K562 (cell line): ENCODE measurements at regions not wholly inside any gene's neighbourhood (a gene's known extent, or its start where the extent isn't known, plus 50 kb on each side); places are given as distances from the start of the nearest gene placed in this dataset.

Experiments
- ATAC-seq: fragments of 200-7000 bp; cut with Tn5 transposase; 3 replicates; pipeline ENCODE4 v1.9.1; 2020; ENCODE audit warnings: moderate library complexity
- BruUV-seq: library from RNA; stranded (reverse); fragments of 400-500 nt; replicated peaks from 2 replicates; lab custom pipeline; 2021; lab: Mats Ljungman, UMichigan
- CTCF ChIA-PET: fragments of 300-600 bp; formaldehyde crosslinking; extraction: SDS; loops from one replicate; lab custom pipeline; 2021; ENCODE audit warnings: low intra/inter-chr PET ratio; lab: Yijun Ruan, JAX
- POLR2A ChIA-PET: fragments of 300-600, 350-650 bp; sonication (Branson Sonifier 250); formaldehyde crosslinking; extraction: SDS; loops from one replicate; lab custom pipeline; 2021; ENCODE audit warnings: antibody characterized with exemption, inconsistent platforms; lab: Yijun Ruan, JAX
- DNase-seq, 4 experiments: peaks; one replicate each; pipeline versions ENCODE4 v3.0.0 to v3.0.0-alpha.2; 2011 to 2018; ENCODE audit warnings: low spot score in 3 of 4, mixed read lengths in 3 of 4; ENCODE audit errors: extremely low read depth in 1 of 4
- FAIRE-seq: peaks from 2 replicates; lab custom pipeline; 2011; peaks lifted over from hg19 to GRCh38; lab: Jason Lieb, UNC
- H2AFZ ChIP-seq: 2 replicates; pipeline ENCODE4 v1.6.0; 2011; ENCODE audit warnings: low read depth, low read length, control low read depth, inconsistent platforms
- H3K27ac ChIP-seq: fragments of 200-600 bp; 3 replicates; pipeline ENCODE4 v1.8.0; 2011; ENCODE audit warnings: low read depth, mild to moderate bottlenecking, control low read depth, inconsistent platforms, low read length, moderate library complexity, mixed read lengths; ENCODE audit errors: extremely low read depth
- H3K27me3 ChIP-seq, 2 experiments: fragments of 300-600 bp in 1 of 2; 2 replicates in 1 of 2; 3 replicates in 1 of 2; pipeline versions ENCODE4 v1.6.0 to v1.8.0; 2011; ENCODE audit warnings: inconsistent platforms in 2 of 2, low read length in 2 of 2, mild to moderate bottlenecking in 1 of 2, mixed read lengths in 1 of 2, moderate library complexity in 1 of 2; ENCODE audit not compliant: control insufficient read depth in 2 of 2, insufficient read depth in 2 of 2
- H3K36me3 ChIP-seq: fragments of 300-600 bp; 3 replicates; pipeline ENCODE4 v1.8.0; 2011; ENCODE audit warnings: mild to moderate bottlenecking, low read length, inconsistent platforms; ENCODE audit not compliant: control insufficient read depth, insufficient read depth
- H3K4me1 ChIP-seq, 2 experiments: fragments of 200-600 bp in 1 of 2; replicated peaks in 1 of 2; 2 replicates in 1 of 2; 3 replicates in 1 of 2; pipeline versions ENCODE4 v1.5.1 to v1.8.0; 2011; ENCODE audit warnings: inconsistent platforms in 2 of 2, low read length in 2 of 2, mild to moderate bottlenecking in 1 of 2, mixed read lengths in 1 of 2, moderate library complexity in 1 of 2; ENCODE audit not compliant: control insufficient read depth in 2 of 2, insufficient read depth in 2 of 2
- H3K4me2 ChIP-seq: 2 replicates; pipeline ENCODE4 v1.6.1; 2011; ENCODE audit warnings: low read length, control low read depth, inconsistent platforms, mixed read lengths; ENCODE audit not compliant: insufficient read depth
- H3K4me3 ChIP-seq: fragments of 200-600 bp; sonication (generic), shearing (Covaris generic); 2 replicates; pipeline ENCODE4 v1.5.1; 2016; ENCODE audit warnings: control low read depth, inconsistent platforms
- H3K79me2 ChIP-seq: fragments of 200-600 bp; 3 replicates; pipeline ENCODE4 v1.8.0; 2011; ENCODE audit warnings: low read length, inconsistent platforms; ENCODE audit not compliant: control insufficient read depth, insufficient read depth
- H3K9ac ChIP-seq, 2 experiments: 2 replicates each; pipeline versions ENCODE4 v1.6.0 to v1.6.1; 2011; ENCODE audit warnings: low read depth in 2 of 2, low read length in 2 of 2, control low read depth in 1 of 2, inconsistent platforms in 1 of 2, mild to moderate bottlenecking in 1 of 2, mixed read lengths in 1 of 2; ENCODE audit not compliant: insufficient read depth in 1 of 2
- H3K9me1 ChIP-seq: one replicate; pipeline ENCODE4 v1.6.0; 2011; ENCODE audit warnings: inconsistent platforms, mild to moderate bottlenecking, low read length, moderate library complexity; ENCODE audit not compliant: control insufficient read depth, insufficient read depth
- H3K9me3 ChIP-seq: replicated peaks from 2 replicates; pipeline ENCODE4 v1.5.1; 2011; ENCODE audit warnings: low read depth, low read length, inconsistent platforms; ENCODE audit not compliant: control insufficient read depth, insufficient read depth
- H4K20me1 ChIP-seq: replicated peaks from 2 replicates; pipeline ENCODE4 v1.6.1; 2011; ENCODE audit warnings: low read length, inconsistent platforms, mixed read lengths; ENCODE audit not compliant: control insufficient read depth, insufficient read depth
- GTF2E2 ChIP-seq: fragments of 200-800 bp; sonication (Bioruptor generic); IDR thresholded peaks from 2 replicates; pipeline ENCODE4 v1.6.1; 2016; ENCODE audit warnings: missing genetic modification characterization, missing compliant biosample characterization
- MAFK ChIP-seq: IDR thresholded peaks from 2 replicates; pipeline ENCODE4 v1.6.1; 2011; ENCODE audit warnings: low read length, improper control_type of control experiment
- NFIX ChIP-seq: fragments of 250-450 bp; sonication (Bioruptor Pico); IDR thresholded peaks from 2 replicates; pipeline ENCODE4 v1.4.0; 2020; ENCODE audit warnings: low read depth, mild to moderate bottlenecking, moderate library complexity
- PRMT5 ChIP-seq: sonication (generic); formaldehyde crosslinking; IDR thresholded peaks from 2 replicates; pipeline ENCODE4 v1.5.0; 2020; ENCODE audit warnings: missing genetic modification reagents
- RB1 ChIP-seq: fragments of 450-650 bp; IDR thresholded peaks from 2 replicates; pipeline ENCODE4 v1.6.1; 2017; ENCODE audit warnings: low read depth, mild to moderate bottlenecking
- RBM17 ChIP-seq: fragments of 200-400 bp; formaldehyde crosslinking; IDR thresholded peaks from 2 replicates; pipeline ENCODE4 v1.6.1; 2017; ENCODE audit warnings: low read depth, mild to moderate bottlenecking, low read length, borderline replicate concordance
- WGBS: fragments of 100-300 bp; shearing (Covaris generic); methylation state at CpG from one replicate; pipeline ENCODE4 v1.1.6; 2016; ENCODE audit warnings: low coverage, mixed read lengths; ENCODE audit not compliant: insufficient coverage; ENCODE audit errors: missing lambda C conversion rate; 5-methylcytosine and 5-hydroxymethylcytosine counted together
- in situ Hi-C: fragments of 300-500 bp; cut with MboI; formaldehyde crosslinking; loops from 4 replicates; pipeline ENCODE4 v1.15.0; 2018; ENCODE audit warnings: inconsistent platforms, mixed read lengths
- intact Hi-C: fragments of 100-400 bp; cut with micrococcal nuclease; formaldehyde crosslinking; loops from 2 replicates; pipeline ENCODE4 v1.14.2; 2022
- TF ChIP-seq, protein P1 (sequence below): fragments of 250-450 bp; sonication (Bioruptor Pico); IDR thresholded peaks from 2 replicates; pipeline ENCODE4 v1.8.0; 2021; ENCODE audit warnings: mild to moderate bottlenecking, moderate library complexity
- TF ChIP-seq, protein P2 (sequence below): sonication (generic); formaldehyde crosslinking; IDR thresholded peaks from 2 replicates; pipeline ENCODE4 v1.8.1; 2023; ENCODE audit warnings: mild to moderate bottlenecking, missing genetic modification reagents
- TF ChIP-seq, protein P3 (sequence below): fragments of 450-650 bp; IDR thresholded peaks from 2 replicates; pipeline ENCODE4 v1.6.1; 2016; ENCODE audit warnings: borderline replicate concordance
- TF ChIP-seq, protein P4 (sequence below): sonication (generic); formaldehyde crosslinking; IDR thresholded peaks from 2 replicates; pipeline ENCODE4 v1.8.0; 2022; ENCODE audit warnings: missing genetic modification reagents, mild to moderate bottlenecking, moderate library complexity, borderline replicate concordance
- TF ChIP-seq, protein P5 (sequence below): fragments of 250-450 bp; sonication (Bioruptor Pico); IDR thresholded peaks from 2 replicates; pipeline ENCODE4 v1.5.0; 2022; ENCODE audit warnings: mild to moderate bottlenecking
- TF ChIP-seq, protein P6 (sequence below): IDR thresholded peaks from 2 replicates; pipeline ENCODE4 v1.6.1; 2016; ENCODE audit warnings: missing genetic modification characterization, missing compliant biosample characterization

DNA sequence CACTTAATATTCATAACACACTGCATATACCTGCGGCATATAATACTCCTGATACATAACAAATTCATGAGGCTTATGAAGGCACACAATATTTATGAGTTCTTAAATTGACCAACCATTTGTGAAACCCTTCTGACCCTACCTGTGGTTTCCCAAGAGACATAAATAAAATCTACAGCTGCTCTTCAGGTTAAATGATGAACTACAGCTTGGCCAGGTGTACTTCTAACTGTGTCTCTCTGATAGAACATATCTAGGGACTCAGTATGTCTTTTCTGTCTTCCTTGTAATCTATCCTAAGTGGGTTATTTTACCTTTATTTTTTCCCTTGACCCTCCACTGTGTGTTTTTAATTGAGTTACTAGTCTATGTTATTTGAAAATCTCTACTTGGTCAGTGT is 189.9 kb upstream of the UFM1 start:
- no peaks in the 10 kb centered on the region for H3K36me3 ChIP-seq
- no peak overlapping the region for H3K9ac ChIP-seq
- FAIRE-seq (no peak), DNase-seq (no peak), ATAC-seq (no peak)
- ChIA-PET CTCF (no interaction called here), POLR2A (no interaction called here)
- no peaks in the 10 kb centered on the region for H3K4me1 ChIP-seq
- intact Hi-C loops = no loop called here
- BruUV-seq = no TSS peak
- no peaks in the 10 kb centered on the region for H3K9me1 ChIP-seq
- H3K9me3 ChIP-seq = no peaks in the 10 kb centered on the region
- H3K27me3 ChIP-seq = no peaks in the 10 kb centered on the region
- H2AFZ ChIP-seq = no peak overlapping the region
- no peak overlapping the region for H3K4me3 ChIP-seq
- H3K4me2 ChIP-seq = no peak overlapping the region
- H3K79me2 ChIP-seq = no peaks in the 10 kb centered on the region
- H3K27ac ChIP-seq = no peak overlapping the region
- WGBS = 0% methylated on average over 1 of the region's 1 CpG
- TF ChIP-seq, protein P1, sequence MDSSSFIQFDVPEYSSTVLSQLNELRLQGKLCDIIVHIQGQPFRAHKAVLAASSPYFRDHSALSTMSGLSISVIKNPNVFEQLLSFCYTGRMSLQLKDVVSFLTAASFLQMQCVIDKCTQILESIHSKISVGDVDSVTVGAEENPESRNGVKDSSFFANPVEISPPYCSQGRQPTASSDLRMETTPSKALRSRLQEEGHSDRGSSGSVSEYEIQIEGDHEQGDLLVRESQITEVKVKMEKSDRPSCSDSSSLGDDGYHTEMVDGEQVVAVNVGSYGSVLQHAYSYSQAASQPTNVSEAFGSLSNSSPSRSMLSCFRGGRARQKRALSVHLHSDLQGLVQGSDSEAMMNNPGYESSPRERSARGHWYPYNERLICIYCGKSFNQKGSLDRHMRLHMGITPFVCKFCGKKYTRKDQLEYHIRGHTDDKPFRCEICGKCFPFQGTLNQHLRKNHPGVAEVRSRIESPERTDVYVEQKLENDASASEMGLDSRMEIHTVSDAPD = no peak
- TF ChIP-seq MAFK (no peak), GTF2E2 (tag) (no peak), RBM17 (no peak), PRMT5 (CRISPR knock-in tag) (no peak), RB1 (no peak), NFIX (CRISPR knock-in tag) (no peak)
- TF ChIP-seq, protein P2, sequence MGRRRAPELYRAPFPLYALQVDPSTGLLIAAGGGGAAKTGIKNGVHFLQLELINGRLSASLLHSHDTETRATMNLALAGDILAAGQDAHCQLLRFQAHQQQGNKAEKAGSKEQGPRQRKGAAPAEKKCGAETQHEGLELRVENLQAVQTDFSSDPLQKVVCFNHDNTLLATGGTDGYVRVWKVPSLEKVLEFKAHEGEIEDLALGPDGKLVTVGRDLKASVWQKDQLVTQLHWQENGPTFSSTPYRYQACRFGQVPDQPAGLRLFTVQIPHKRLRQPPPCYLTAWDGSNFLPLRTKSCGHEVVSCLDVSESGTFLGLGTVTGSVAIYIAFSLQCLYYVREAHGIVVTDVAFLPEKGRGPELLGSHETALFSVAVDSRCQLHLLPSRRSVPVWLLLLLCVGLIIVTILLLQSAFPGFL (CRISPR knock-in tag) = no peak
- TF ChIP-seq, protein P3, sequence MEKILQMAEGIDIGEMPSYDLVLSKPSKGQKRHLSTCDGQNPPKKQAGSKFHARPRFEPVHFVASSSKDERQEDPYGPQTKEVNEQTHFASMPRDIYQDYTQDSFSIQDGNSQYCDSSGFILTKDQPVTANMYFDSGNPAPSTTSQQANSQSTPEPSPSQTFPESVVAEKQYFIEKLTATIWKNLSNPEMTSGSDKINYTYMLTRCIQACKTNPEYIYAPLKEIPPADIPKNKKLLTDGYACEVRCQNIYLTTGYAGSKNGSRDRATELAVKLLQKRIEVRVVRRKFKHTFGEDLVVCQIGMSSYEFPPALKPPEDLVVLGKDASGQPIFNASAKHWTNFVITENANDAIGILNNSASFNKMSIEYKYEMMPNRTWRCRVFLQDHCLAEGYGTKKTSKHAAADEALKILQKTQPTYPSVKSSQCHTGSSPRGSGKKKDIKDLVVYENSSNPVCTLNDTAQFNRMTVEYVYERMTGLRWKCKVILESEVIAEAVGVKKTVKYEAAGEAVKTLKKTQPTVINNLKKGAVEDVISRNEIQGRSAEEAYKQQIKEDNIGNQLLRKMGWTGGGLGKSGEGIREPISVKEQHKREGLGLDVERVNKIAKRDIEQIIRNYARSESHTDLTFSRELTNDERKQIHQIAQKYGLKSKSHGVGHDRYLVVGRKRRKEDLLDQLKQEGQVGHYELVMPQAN = no peak
- TF ChIP-seq, protein P4, sequence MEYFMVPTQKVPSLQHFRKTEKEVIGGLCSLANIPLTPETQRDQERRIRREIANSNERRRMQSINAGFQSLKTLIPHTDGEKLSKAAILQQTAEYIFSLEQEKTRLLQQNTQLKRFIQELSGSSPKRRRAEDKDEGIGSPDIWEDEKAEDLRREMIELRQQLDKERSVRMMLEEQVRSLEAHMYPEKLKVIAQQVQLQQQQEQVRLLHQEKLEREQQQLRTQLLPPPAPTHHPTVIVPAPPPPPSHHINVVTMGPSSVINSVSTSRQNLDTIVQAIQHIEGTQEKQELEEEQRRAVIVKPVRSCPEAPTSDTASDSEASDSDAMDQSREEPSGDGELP (CRISPR knock-in tag) = no peak
- TF ChIP-seq, protein P5, sequence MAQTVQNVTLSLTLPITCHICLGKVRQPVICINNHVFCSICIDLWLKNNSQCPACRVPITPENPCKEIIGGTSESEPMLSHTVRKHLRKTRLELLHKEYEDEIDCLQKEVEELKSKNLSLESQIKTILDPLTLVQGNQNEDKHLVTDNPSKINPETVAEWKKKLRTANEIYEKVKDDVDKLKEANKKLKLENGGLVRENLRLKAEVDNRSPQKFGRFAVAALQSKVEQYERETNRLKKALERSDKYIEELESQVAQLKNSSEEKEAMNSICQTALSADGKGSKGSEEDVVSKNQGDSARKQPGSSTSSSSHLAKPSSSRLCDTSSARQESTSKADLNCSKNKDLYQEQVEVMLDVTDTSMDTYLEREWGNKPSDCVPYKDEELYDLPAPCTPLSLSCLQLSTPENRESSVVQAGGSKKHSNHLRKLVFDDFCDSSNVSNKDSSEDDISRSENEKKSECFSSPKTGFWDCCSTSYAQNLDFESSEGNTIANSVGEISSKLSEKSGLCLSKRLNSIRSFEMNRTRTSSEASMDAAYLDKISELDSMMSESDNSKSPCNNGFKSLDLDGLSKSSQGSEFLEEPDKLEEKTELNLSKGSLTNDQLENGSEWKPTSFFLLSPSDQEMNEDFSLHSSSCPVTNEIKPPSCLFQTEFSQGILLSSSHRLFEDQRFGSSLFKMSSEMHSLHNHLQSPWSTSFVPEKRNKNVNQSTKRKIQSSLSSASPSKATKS (CRISPR knock-in tag) = no peak
- TF ChIP-seq, protein P6, sequence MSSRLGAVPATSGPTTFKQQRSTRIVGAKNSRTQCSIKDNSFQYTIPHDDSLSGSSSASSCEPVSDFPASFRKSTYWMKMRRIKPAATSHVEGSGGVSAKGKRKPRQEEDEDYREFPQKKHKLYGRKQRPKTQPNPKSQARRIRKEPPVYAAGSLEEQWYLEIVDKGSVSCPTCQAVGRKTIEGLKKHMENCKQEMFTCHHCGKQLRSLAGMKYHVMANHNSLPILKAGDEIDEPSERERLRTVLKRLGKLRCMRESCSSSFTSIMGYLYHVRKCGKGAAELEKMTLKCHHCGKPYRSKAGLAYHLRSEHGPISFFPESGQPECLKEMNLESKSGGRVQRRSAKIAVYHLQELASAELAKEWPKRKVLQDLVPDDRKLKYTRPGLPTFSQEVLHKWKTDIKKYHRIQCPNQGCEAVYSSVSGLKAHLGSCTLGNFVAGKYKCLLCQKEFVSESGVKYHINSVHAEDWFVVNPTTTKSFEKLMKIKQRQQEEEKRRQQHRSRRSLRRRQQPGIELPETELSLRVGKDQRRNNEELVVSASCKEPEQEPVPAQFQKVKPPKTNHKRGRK (tag) = no peak
- H4K20me1 ChIP-seq = no peaks in the 10 kb centered on the region
- in situ Hi-C loops = no loop called here
